ENCODE measurements at regions not wholly inside any gene's neighbourhood (a gene's known extent, or its start where the extent isn't known, plus 50 kb on each side); places are given as distances from the start of the nearest gene placed in this dataset.

DNA sequence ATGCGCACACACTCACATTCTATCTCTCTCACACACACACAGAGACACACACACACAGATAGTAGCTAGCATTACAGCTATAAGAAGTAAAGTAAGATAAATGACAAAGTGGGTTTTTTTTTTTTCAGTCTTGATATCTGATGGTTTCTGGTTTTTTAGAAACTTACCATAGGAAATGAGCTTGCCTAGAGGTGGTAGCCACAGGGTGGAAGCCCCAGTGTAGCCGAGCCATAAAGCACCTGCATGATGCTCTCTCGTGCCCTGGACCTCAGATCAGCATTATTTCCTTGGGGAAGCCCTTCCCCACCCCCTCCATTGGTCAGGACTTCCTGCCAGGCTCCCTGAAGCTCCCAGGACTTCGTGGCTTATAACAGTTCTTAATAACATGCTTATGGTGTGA is 264.3 kb upstream of the C16orf82 start:
- TF ChIP-seq CTCF (IDR thresholded peaks at IDR 0.05; ENCODE audit: borderline replicate concordance, extremely low read depth, low read length, poor library complexity, severe bottlenecking) (no peak), EZH2 (IDR thresholded peaks at IDR 0.05; ENCODE audit: borderline replicate concordance, low read depth, low read length, severe bottlenecking) (no peak)

Data from DND-41 (cell line).